ENCODE measurements at regions not wholly inside any gene's neighbourhood (a gene's known extent, or its start where the extent isn't known, plus 50 kb on each side); places are given as distances from the start of the nearest gene placed in this dataset.

- TF ChIP-seq YY1 (IDR thresholded peaks at IDR 0.05; ENCODE audit: low read depth) (no peak), REST (IDR thresholded peaks at IDR 0.05; ENCODE audit: low read depth) (no peak), USF1 (IDR thresholded peaks at IDR 0.05) (no peak)
Observed at GRCh38 chr3:193030276-193030675, 112.6 kb upstream of the MB21D2 start.
